IMR-90 (cell line): ENCODE measurements at regions not wholly inside any gene's neighbourhood (a gene's known extent, or its start where the extent isn't known, plus 50 kb on each side); places are given as distances from the start of the nearest gene placed in this dataset.

Experiments
- ATAC-seq: fragments of 200-7000 bp; cut with Tn5 transposase; 2 replicates; pipeline ENCODE4 v1.9.1; 2020; ENCODE audit warnings: low read depth, mild to moderate bottlenecking, moderate library complexity
- BruUV-seq: library from RNA; stranded (reverse); fragments of 400-500 nt; replicated peaks from 2 replicates; lab custom pipeline; 2021; lab: Mats Ljungman, UMichigan
- CTCF ChIA-PET: fragments of 300-600 bp; formaldehyde crosslinking; extraction: SDS; loops from one replicate; lab custom pipeline; 2021; ENCODE audit warnings: antibody characterized with exemption; lab: Yijun Ruan, JAX
- POLR2A ChIA-PET: fragments of 300-600 bp; sonication (Branson Sonifier 250); formaldehyde crosslinking; loops from one replicate; lab custom pipeline; 2022; ENCODE audit warnings: antibody characterized with exemption; ENCODE audit not compliant: unreplicated experiment; lab: Charles Lee
- DNase-seq: peaks from one replicate; pipeline ENCODE4 v3.0.0; 2013
- H2AFZ ChIP-seq: replicated peaks from 2 replicates; pipeline ENCODE3; 2013; ENCODE audit warnings: low read length, mild to moderate bottlenecking; ENCODE audit not compliant: poor library complexity
- H2AK5ac ChIP-seq: 2 replicates; pipeline ENCODE4 v1.6.1; 2013; ENCODE audit warnings: low read depth, low read length, inconsistent platforms
- H2AK9ac ChIP-seq: replicated peaks from 2 replicates; pipeline ENCODE3; 2013; ENCODE audit warnings: mild to moderate bottlenecking, low read depth, low read length, moderate library complexity; ENCODE audit not compliant: poor library complexity
- H2BK120ac ChIP-seq: 2 replicates; pipeline ENCODE4 v1.6.1; 2013; ENCODE audit warnings: low read depth, low read length, inconsistent platforms
- H2BK15ac ChIP-seq: 3 replicates; pipeline ENCODE4 v1.6.1; 2013; ENCODE audit warnings: low read depth, low read length, inconsistent platforms
- H2BK20ac ChIP-seq: 2 replicates; pipeline ENCODE4 v1.6.1; 2013; ENCODE audit warnings: low read depth, mild to moderate bottlenecking, inconsistent platforms, low read length, moderate library complexity
- H2BK5ac ChIP-seq: 2 replicates; pipeline ENCODE4 v1.6.1; 2013; ENCODE audit warnings: mild to moderate bottlenecking, low read depth, low read length, inconsistent platforms; ENCODE audit not compliant: poor library complexity, severe bottlenecking
- H3K14ac ChIP-seq: replicated peaks from 2 replicates; pipeline ENCODE4 v1.6.1; 2013; ENCODE audit warnings: low read depth, low read length, inconsistent platforms
- H3K18ac ChIP-seq: 2 replicates; pipeline ENCODE4 v1.6.1; 2013; ENCODE audit warnings: low read depth, low read length, control low read depth
- H3K23ac ChIP-seq: 2 replicates; pipeline ENCODE4 v1.6.1; 2013; ENCODE audit warnings: low read depth, low read length, inconsistent platforms
- H3K27ac ChIP-seq: 2 replicates; pipeline ENCODE4 v1.5.1; 2013; ENCODE audit warnings: mild to moderate bottlenecking, control low read depth, low read length; ENCODE audit not compliant: insufficient read depth
- H3K27me3 ChIP-seq: 2 replicates; pipeline ENCODE4 v1.6.1; 2013; ENCODE audit warnings: low read length; ENCODE audit not compliant: control insufficient read depth, insufficient read depth
- H3K36me3 ChIP-seq: 2 replicates; pipeline ENCODE4 v1.6.1; 2013; ENCODE audit warnings: low read length, mixed read lengths; ENCODE audit not compliant: control insufficient read depth, insufficient read depth
- H3K4ac ChIP-seq: 2 replicates; pipeline ENCODE4 v1.6.1; 2013; ENCODE audit warnings: low read depth, low read length, inconsistent platforms
- H3K4me1 ChIP-seq: 2 replicates; pipeline ENCODE4 v1.6.1; 2013; ENCODE audit warnings: low read length, mixed read lengths; ENCODE audit not compliant: control insufficient read depth, insufficient read depth
- H3K4me2 ChIP-seq: 2 replicates; pipeline ENCODE4 v1.6.1; 2013; ENCODE audit warnings: low read depth, mild to moderate bottlenecking, control low read depth, low read length, moderate library complexity
- H3K4me3 ChIP-seq: 2 replicates; pipeline ENCODE4 v1.5.1; 2013; ENCODE audit warnings: low read depth, mild to moderate bottlenecking, control low read depth, low read length, moderate library complexity; ENCODE audit not compliant: insufficient read depth
- H3K56ac ChIP-seq: 2 replicates; pipeline ENCODE4 v1.6.1; 2013; ENCODE audit warnings: low read length, inconsistent platforms; ENCODE audit not compliant: insufficient read depth; ENCODE audit errors: extremely low read depth
- H3K79me1 ChIP-seq, 2 experiments: 2 replicates each; pipeline ENCODE4 v1.6.1; 2013; ENCODE audit warnings: low read length in 2 of 2, inconsistent platforms in 1 of 2, low read depth in 1 of 2
- H3K9ac ChIP-seq: 2 replicates; pipeline ENCODE4 v1.6.1; 2013; ENCODE audit warnings: low read depth, low read length, control low read depth
- H3K9me1 ChIP-seq: 2 replicates; pipeline ENCODE4 v1.6.1; 2013; ENCODE audit warnings: low read length, inconsistent platforms; ENCODE audit not compliant: insufficient read depth
- H3K9me3 ChIP-seq: 2 replicates; pipeline ENCODE4 v1.6.1; 2013; ENCODE audit warnings: low read length; ENCODE audit not compliant: control insufficient read depth, insufficient read depth
- H4K20me1 ChIP-seq: 2 replicates; pipeline ENCODE4 v1.6.1; 2013; ENCODE audit warnings: low read length, inconsistent platforms; ENCODE audit not compliant: insufficient read depth
- H4K5ac ChIP-seq: 2 replicates; pipeline ENCODE4 v1.6.1; 2013; ENCODE audit warnings: mild to moderate bottlenecking, low read depth, low read length, control low read depth
- H4K8ac ChIP-seq, 2 experiments: 2 replicates each; pipeline ENCODE4 v1.6.1; 2013; ENCODE audit warnings: low read depth in 2 of 2, low read length in 2 of 2, control low read depth in 1 of 2, inconsistent platforms in 1 of 2
- H4K91ac ChIP-seq: 2 replicates; pipeline ENCODE4 v1.6.1; 2013; ENCODE audit warnings: low read depth, low read length, inconsistent platforms; ENCODE audit not compliant: insufficient read depth
- BHLHE40 ChIP-seq: fragments of 150-350 bp; IDR thresholded peaks from 2 replicates; pipeline ENCODE4 v1.6.1; 2016; ENCODE audit warnings: mild to moderate bottlenecking, low read depth, low read length
- CEBPB ChIP-seq: IDR thresholded peaks from 2 replicates; pipeline ENCODE4 v1.6.1; 2012; ENCODE audit warnings: low read depth, low read length, improper control_type of control experiment
- CHD1 ChIP-seq: IDR thresholded peaks from 2 replicates; pipeline ENCODE4 v1.6.1; 2012; ENCODE audit warnings: low read depth, low read length, improper control_type of control experiment
- ELK1 ChIP-seq: fragments of 150-350 bp; IDR thresholded peaks from 2 replicates; pipeline ENCODE4 v1.6.1; 2016; ENCODE audit warnings: low read depth, mild to moderate bottlenecking, low read length, moderate library complexity, borderline replicate concordance
- FOS ChIP-seq: fragments of 150-350 bp; IDR thresholded peaks from 2 replicates; pipeline ENCODE4 v1.6.1; 2016; ENCODE audit warnings: low read depth, low read length
- MAFK ChIP-seq: IDR thresholded peaks from 2 replicates; pipeline ENCODE4 v1.6.1; 2012; ENCODE audit warnings: low read depth, low read length, improper control_type of control experiment
- MAZ ChIP-seq: IDR thresholded peaks from 2 replicates; pipeline ENCODE4 v1.6.1; 2012; ENCODE audit warnings: low read depth, mild to moderate bottlenecking, low read length, improper control_type of control experiment, moderate library complexity, borderline replicate concordance
- MXI1 ChIP-seq: IDR thresholded peaks from 2 replicates; pipeline ENCODE4 v1.6.1; 2012; ENCODE audit warnings: low read depth, mild to moderate bottlenecking, low read length, moderate library complexity, borderline replicate concordance
- NFE2L2 ChIP-seq: fragments of 150-350 bp; IDR thresholded peaks from 2 replicates; pipeline ENCODE4 v1.6.1; 2016; ENCODE audit warnings: low read depth, mild to moderate bottlenecking, low read length
- POLR2A ChIP-seq: IDR thresholded peaks from 2 replicates; pipeline ENCODE4 v1.6.1; 2012; ENCODE audit warnings: mild to moderate bottlenecking, low read depth, low read length
- RAD21 ChIP-seq: IDR thresholded peaks from 2 replicates; pipeline ENCODE4 v1.6.1; 2012; ENCODE audit warnings: low read length, improper control_type of control experiment
- RCOR1 ChIP-seq: IDR thresholded peaks from 2 replicates; pipeline ENCODE4 v1.6.1; 2012; ENCODE audit warnings: mild to moderate bottlenecking, low read length, improper control_type of control experiment; ENCODE audit not compliant: insufficient replicate concordance
- RFX5 ChIP-seq: IDR thresholded peaks from 2 replicates; pipeline ENCODE4 v1.8.0; 2012; ENCODE audit warnings: low read depth, mild to moderate bottlenecking, low read length, moderate library complexity
- SMC3 ChIP-seq: fragments of 150-350 bp; IDR thresholded peaks from 2 replicates; pipeline ENCODE4 v1.6.1; 2016; ENCODE audit warnings: low read depth, mild to moderate bottlenecking, antibody characterized with exemption, low read length, moderate library complexity
- USF2 ChIP-seq: fragments of 150-350 bp; IDR thresholded peaks from 2 replicates; pipeline ENCODE4 v1.6.1; 2017; ENCODE audit warnings: mild to moderate bottlenecking, antibody characterized with exemption, low read length, low read depth
- WGBS, 2 experiments: methylation state at CpG; one replicate each; pipeline versions ENCODE4 v1.1.5 to v1.1.7; 2013; ENCODE audit warnings: missing lambda C conversion rate in 2 of 2; ENCODE audit not compliant: insufficient read length in 1 of 2; ENCODE audit errors: extremely low coverage in 2 of 2; 5-methylcytosine and 5-hydroxymethylcytosine counted together
- dilution Hi-C: fragments of 300-500 bp; cut with HindIII; formaldehyde crosslinking; loops from one replicate; pipeline ENCODE4 v1.14.3; 2018; ENCODE audit warnings: low sequenced_read_pairs; ENCODE audit not compliant: unreplicated experiment
- in situ Hi-C: fragments of 300-500 bp; cut with MboI; formaldehyde crosslinking; loops from 3 replicates; pipeline ENCODE4 v1.14.3; 2019; ENCODE audit warnings: low sequenced_read_pairs, inconsistent platforms, mixed read lengths
- intact Hi-C: fragments of 100-400 bp; cut with micrococcal nuclease; formaldehyde crosslinking; loops from 2 replicates; pipeline ENCODE4 v1.10.0; 2022
- TF ChIP-seq, protein P1 (sequence below): conservative IDR thresholded peaks from 2 replicates; pipeline ENCODE4 v1.5.1; 2012; ENCODE audit warnings: mild to moderate bottlenecking, low read depth, low read length, improper control_type of control experiment

- peak overlapping the region; percentile 89 for H3K14ac ChIP-seq
- no peaks in the 10 kb centered on the region; a peak in 1 of 4 replicates for H3K79me1 ChIP-seq
- peak overlapping the region; percentile 91 for H3K4ac ChIP-seq
- no CpG with 5 or more reads among the region's 3 CpGs for WGBS, 2 experiments
- ChIA-PET CTCF (interaction anchor here (0.7 kb wide), 1 partner anchor 9 kb away, joined by 3 read pairs; no protein-coding TSS in a partner anchor), POLR2A (no interaction called here)
- H3K27me3 ChIP-seq = no peaks in the 10 kb centered on the region
- peak overlapping the region; percentile 38 for H3K27ac ChIP-seq
- no peak overlapping the region for H3K4me3 ChIP-seq
- H3K9me3 ChIP-seq = no peaks in the 10 kb centered on the region
- peak overlapping the region; percentile 92 for H2AFZ ChIP-seq
- H3K9ac ChIP-seq = no peak overlapping the region
- H3K18ac ChIP-seq = peak overlapping the region; percentile 8; the same call in 1 of the 2 replicates
- ATAC-seq (peak; percentile 87), DNase-seq (peak; percentile 89)
- H3K4me1 ChIP-seq = peaks cover 13% of the 10 kb centered on the region
- peak overlapping the region; percentile 96 for H2BK120ac ChIP-seq
- H3K4me2 ChIP-seq = no peak overlapping the region
- no peaks in the 10 kb centered on the region for H3K36me3 ChIP-seq
- peak overlapping the region; percentile 79 for H4K91ac ChIP-seq
- peak overlapping the region; percentile 82 for H2AK9ac ChIP-seq
- intact Hi-C loops = no loop called here
- H2AK5ac ChIP-seq = peak overlapping the region; percentile 97
- no peak overlapping the region for H4K5ac ChIP-seq
- peak overlapping the region; percentile 93; the same call in 1 of the 3 replicates for H2BK15ac ChIP-seq
- BruUV-seq = no TSS peak
- dilution Hi-C loops = no loop called here
- peak overlapping the region; percentile 93; the same call in 1 of the 2 replicates for H3K23ac ChIP-seq
- peak overlapping the region; percentile 6 for H2BK5ac ChIP-seq
- H4K20me1 ChIP-seq = no peaks in the 10 kb centered on the region
- in situ Hi-C loops = no loop called here
- peaks cover 19% of the 10 kb centered on the region for H3K9me1 ChIP-seq
- H4K8ac ChIP-seq = peak overlapping the region; percentile 57 to 93; a peak in 3 of 4 replicates
- H2BK20ac ChIP-seq = peak overlapping the region; percentile 97
- H3K56ac ChIP-seq = no peak overlapping the region
- TF ChIP-seq RFX5 = no peak
- no peak for TF ChIP-seq CHD1
- no peak for TF ChIP-seq CEBPB
- peak; percentile 44; the same call in 1 of the 2 replicates for TF ChIP-seq MAZ
- TF ChIP-seq BHLHE40 = peak; percentile 28; the same call in 1 of the 2 replicates
- TF ChIP-seq, protein P1, sequence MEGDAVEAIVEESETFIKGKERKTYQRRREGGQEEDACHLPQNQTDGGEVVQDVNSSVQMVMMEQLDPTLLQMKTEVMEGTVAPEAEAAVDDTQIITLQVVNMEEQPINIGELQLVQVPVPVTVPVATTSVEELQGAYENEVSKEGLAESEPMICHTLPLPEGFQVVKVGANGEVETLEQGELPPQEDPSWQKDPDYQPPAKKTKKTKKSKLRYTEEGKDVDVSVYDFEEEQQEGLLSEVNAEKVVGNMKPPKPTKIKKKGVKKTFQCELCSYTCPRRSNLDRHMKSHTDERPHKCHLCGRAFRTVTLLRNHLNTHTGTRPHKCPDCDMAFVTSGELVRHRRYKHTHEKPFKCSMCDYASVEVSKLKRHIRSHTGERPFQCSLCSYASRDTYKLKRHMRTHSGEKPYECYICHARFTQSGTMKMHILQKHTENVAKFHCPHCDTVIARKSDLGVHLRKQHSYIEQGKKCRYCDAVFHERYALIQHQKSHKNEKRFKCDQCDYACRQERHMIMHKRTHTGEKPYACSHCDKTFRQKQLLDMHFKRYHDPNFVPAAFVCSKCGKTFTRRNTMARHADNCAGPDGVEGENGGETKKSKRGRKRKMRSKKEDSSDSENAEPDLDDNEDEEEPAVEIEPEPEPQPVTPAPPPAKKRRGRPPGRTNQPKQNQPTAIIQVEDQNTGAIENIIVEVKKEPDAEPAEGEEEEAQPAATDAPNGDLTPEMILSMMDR = no peak
- TF ChIP-seq SMC3 = no peak; the same call in 1 of the 2 replicates
- no peak for TF ChIP-seq ELK1
- peak; percentile 72 for TF ChIP-seq RCOR1
- TF ChIP-seq RAD21 = no peak
- TF ChIP-seq FOS = peak; percentile 87
- no peak for TF ChIP-seq MXI1
- peak; percentile 81 for TF ChIP-seq USF2
- no peak for TF ChIP-seq POLR2A
- no peak for TF ChIP-seq NFE2L2
- TF ChIP-seq MAFK = no peak
Observed at GRCh38 chr1:224528900-224529299, 87.2 kb upstream of the CNIH3 start.
